ENCODE measurements at regions not wholly inside any gene's neighbourhood (a gene's known extent, or its start where the extent isn't known, plus 50 kb on each side); places are given as distances from the start of the nearest gene placed in this dataset.

GRCh38 chr7:34317039-34317438 lies 341.0 kb upstream of the NPSR1 start:
- TF ChIP-seq CTCF (IDR thresholded peaks at IDR 0.05; ENCODE audit: insufficient read depth, low read length) (no peak), REST (IDR thresholded peaks at IDR 0.05; ENCODE audit: insufficient replicate concordance, low read depth) (no peak), POLR2AphosphoS5 (IDR thresholded peaks at IDR 0.05; ENCODE audit: low read depth) (no peak), GABPA (IDR thresholded peaks at IDR 0.05; ENCODE audit: low read depth) (no peak), SPI1 (IDR thresholded peaks at IDR 0.05; ENCODE audit: borderline replicate concordance, low read depth) (no peak)

Measured in HL-60 (cell line).